ENCODE measurements at regions not wholly inside any gene's neighbourhood (a gene's known extent, or its start where the extent isn't known, plus 50 kb on each side); places are given as distances from the start of the nearest gene placed in this dataset.
"Not testable (repeated sequence)": the region's sequence is repeated elsewhere in the genome, so short reads cannot be mapped to it uniquely, and the experiment has no call there.

DNA sequence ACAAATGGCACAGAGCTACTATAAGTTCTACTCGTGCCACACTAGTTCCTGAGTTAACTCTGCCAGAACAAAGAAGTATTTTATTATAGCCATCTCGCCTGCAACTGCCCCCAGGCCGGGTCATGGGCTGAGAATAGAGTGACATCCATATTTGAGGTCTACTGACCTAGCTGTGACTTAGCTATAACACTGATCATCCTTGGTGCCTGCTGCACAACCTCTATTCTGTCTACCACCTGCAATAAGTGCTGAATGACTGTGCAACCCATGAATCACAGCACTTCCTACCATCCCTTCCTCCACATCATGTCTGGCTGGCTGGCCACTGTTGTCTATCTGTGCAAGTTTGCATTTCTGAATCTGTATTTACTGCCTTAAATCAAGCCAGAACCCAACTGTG, 506.5 kb upstream of the TBL1XR1 start:
- H3K9me3 ChIP-seq: no peaks in the 10 kb centered on the region
- peaks cover 0 to 20% (median 3%) of the 10 kb centered on the region in 4 donors for H3K4me1 ChIP-seq
- no peak overlapping the region for H3K4me3 ChIP-seq
- no peak overlapping the region for H3K27ac ChIP-seq
- no peak for DNase-seq
- no peaks in the 10 kb centered on the region for H3K36me3 ChIP-seq
- intact Hi-C loops (cut with DNase I; ENCODE audit: low total_unique reads): no loop called here
- no peaks in the 10 kb centered on the region for H3K27me3 ChIP-seq
- TF ChIP-seq CTCF (IDR thresholded peaks at IDR 0.05): no peak

DNA sequence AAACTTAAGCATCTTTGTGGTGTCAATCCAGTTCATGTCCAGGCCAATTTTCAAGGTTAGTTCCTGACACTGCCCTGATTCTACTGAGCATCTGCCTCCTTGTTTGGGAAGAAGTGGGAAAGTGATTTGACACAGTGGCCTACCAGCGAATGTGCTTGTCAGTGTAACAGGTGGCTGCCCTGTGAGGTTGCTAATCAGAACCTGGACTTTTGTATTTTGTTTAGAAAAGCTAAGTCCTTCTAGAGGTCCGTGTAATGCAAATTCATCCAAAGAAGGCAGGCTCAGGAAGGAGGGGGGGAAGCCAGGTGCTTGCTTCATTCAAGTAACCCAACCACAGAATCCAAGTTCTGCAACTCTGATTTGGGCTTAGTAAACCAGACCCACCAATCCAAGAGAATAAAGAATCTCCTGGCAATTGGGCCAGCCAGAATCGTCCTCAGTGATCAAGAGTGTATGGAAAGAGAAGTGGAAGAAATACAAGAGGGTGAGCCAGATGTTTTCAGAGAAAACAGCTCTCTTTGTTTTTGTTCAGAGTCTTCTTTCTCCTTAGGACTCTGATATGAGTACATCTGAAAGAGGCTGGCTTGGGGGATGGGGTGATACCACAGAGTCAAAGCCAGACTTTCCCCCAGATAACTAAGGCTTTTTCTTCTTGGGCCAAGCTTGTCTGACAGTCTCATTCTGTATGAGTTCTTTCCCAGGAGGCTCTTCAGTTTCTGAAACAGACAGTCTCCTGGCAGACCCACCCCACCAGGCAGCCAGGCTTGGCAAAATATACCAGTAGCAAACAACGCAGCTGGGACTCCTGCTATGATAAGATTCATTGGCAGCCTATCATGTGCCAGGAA, 508.9 kb upstream of the TBL1XR1 start:
- H3K27ac ChIP-seq: peak overlapping the region; percentile 11 to 13
- intact Hi-C loops (cut with DNase I; ENCODE audit: low total_unique reads): no loop called here

GRCh38 chr3:177709470-177709869, 512.2 kb upstream of the TBL1XR1 start:
- H3K36me3 ChIP-seq; H3K4me3 ChIP-seq; H3K27ac ChIP-seq; intact Hi-C loops (cut with DNase I; ENCODE audit: low total_unique reads); H3K9me3 ChIP-seq; H3K27me3 ChIP-seq; DNase-seq: not testable (repeated sequence)
- peaks cover 0 to 32% (median 12%) of the 10 kb centered on the region in 4 donors for H3K4me1 ChIP-seq

More for the DNA sequence above, 508.9 kb upstream of the TBL1XR1 start:
- Histone ChIP-seq H3K27me3 (no peaks in the 10 kb centered on the region), H3K4me1 (peaks cover 0 to 20% (median 3%) of the 10 kb centered on the region in 4 donors), H3K36me3 (no peaks in the 10 kb centered on the region), H3K4me3 (no peak overlapping the region), H3K9me3 (no peaks in the 10 kb centered on the region)
- peak in 1 of 2 donors; percentile 44 for DNase-seq
- TF ChIP-seq CTCF (IDR thresholded peaks at IDR 0.05): no peak

- Histone ChIP-seq H3K27me3 (no peaks in the 10 kb centered on the region), H3K9me3 (no peaks in the 10 kb centered on the region), H3K27ac (no peak overlapping the region), H3K36me3 (no peaks in the 10 kb centered on the region), H3K4me1 (peaks cover 0 to 33% (median 13%) of the 10 kb centered on the region in 4 donors), H3K4me3 (no peak overlapping the region)
- intact Hi-C loops (cut with DNase I; ENCODE audit: low total_unique reads): no loop called here
- no peak for DNase-seq
- no peak for TF ChIP-seq CTCF (IDR thresholded peaks at IDR 0.05)
These were observed 513.2 kb upstream of the TBL1XR1 start for GRCh38 chr3:177710506-177710905.

- no peak for TF ChIP-seq CTCF (IDR thresholded peaks at IDR 0.05)
- Histone ChIP-seq H3K4me3 (no peak overlapping the region), H3K27me3 (no peaks in the 10 kb centered on the region), H3K27ac (no peak overlapping the region), H3K4me1 (peaks cover 0 to 26% (median 10%) of the 10 kb centered on the region in 4 donors), H3K9me3 (no peaks in the 10 kb centered on the region), H3K36me3 (no peaks in the 10 kb centered on the region)
- intact Hi-C loops (cut with DNase I; ENCODE audit: low total_unique reads): no loop called here
- no peak for DNase-seq
These were observed 514.4 kb upstream of the TBL1XR1 start for GRCh38 chr3:177711637-177712036.
